DOHH2 (cell line): ENCODE measurements at regions not wholly inside any gene's neighbourhood (a gene's known extent, or its start where the extent isn't known, plus 50 kb on each side); places are given as distances from the start of the nearest gene placed in this dataset.

ENCODE experiments used
- H3F3A ChIP-seq: fragments of 200-600 bp; sonication (generic), shearing (Covaris generic); 2 replicates; pipeline ENCODE4 v1.6.0; 2016; ENCODE audit warnings: antibody characterized with exemption, mild to moderate bottlenecking; ENCODE audit not compliant: control insufficient read depth, insufficient read depth
- H3K27ac ChIP-seq: fragments of 200-600 bp; sonication (generic); 2 replicates; pipeline ENCODE4 v1.5.1; 2014; ENCODE audit warnings: low read depth, mild to moderate bottlenecking, low read length, moderate library complexity
- H3K27me3 ChIP-seq: fragments of 200-600 bp; sonication (generic); 2 replicates; pipeline ENCODE4 v1.6.1; 2014; ENCODE audit warnings: mild to moderate bottlenecking, low read length, mixed read lengths; ENCODE audit not compliant: control insufficient read depth
- H3K36me3 ChIP-seq: fragments of 200-600 bp; sonication (generic); 2 replicates; pipeline ENCODE4 v1.6.1; 2014; ENCODE audit warnings: mild to moderate bottlenecking, low read length, moderate library complexity, mixed read lengths; ENCODE audit not compliant: control insufficient read depth
- H3K4me1 ChIP-seq: fragments of 200-600 bp; sonication (generic); 2 replicates; pipeline ENCODE4 v1.6.1; 2014; ENCODE audit warnings: mild to moderate bottlenecking, low read length, mixed read lengths; ENCODE audit not compliant: control insufficient read depth
- H3K4me2 ChIP-seq: fragments of 200-600 bp; sonication (generic); 2 replicates; pipeline ENCODE4 v1.6.0; 2014; ENCODE audit warnings: mild to moderate bottlenecking, low read length, moderate library complexity
- H3K4me3 ChIP-seq: fragments of 200-600 bp; sonication (generic); 2 replicates; pipeline ENCODE4 v1.5.1; 2014; ENCODE audit warnings: mild to moderate bottlenecking, low read length, mixed read lengths
- H3K79me2 ChIP-seq: fragments of 200-600 bp; sonication (generic); 2 replicates; pipeline ENCODE4 v1.6.1; 2014; ENCODE audit warnings: mild to moderate bottlenecking, low read length, mixed read lengths; ENCODE audit not compliant: control insufficient read depth
- H3K9me2 ChIP-seq: fragments of 200-600 bp; sonication (generic); replicated peaks from 2 replicates; pipeline ENCODE4 v1.6.1; 2014; ENCODE audit warnings: mild to moderate bottlenecking, low read length, mixed read lengths; ENCODE audit not compliant: control insufficient read depth
- H3K9me3 ChIP-seq: fragments of 200-600 bp; sonication (generic); 2 replicates; pipeline ENCODE4 v1.6.1; 2014; ENCODE audit warnings: antibody characterized with exemption, low read length, mixed read lengths; ENCODE audit not compliant: control insufficient read depth, insufficient read depth
- H4K20me1 ChIP-seq: fragments of 200-600 bp; sonication (generic); 2 replicates; pipeline ENCODE4 v1.6.0; 2014; ENCODE audit warnings: low read depth, mild to moderate bottlenecking, antibody characterized with exemption, low read length, moderate library complexity; ENCODE audit not compliant: control insufficient read depth, insufficient read depth
- CTCF ChIP-seq: fragments of 200-600 bp; sonication (generic); IDR thresholded peaks from one replicate; pipeline ENCODE4 v1.5.1; 2014; ENCODE audit warnings: antibody characterized with exemption, mild to moderate bottlenecking, low read depth, low read length; ENCODE audit not compliant: poor library complexity, severe bottlenecking
- EZH2phosphoT487 ChIP-seq: fragments of 200-600 bp; sonication (generic); IDR thresholded peaks from 2 replicates; pipeline ENCODE4 v1.6.1; 2017; ENCODE audit warnings: borderline replicate concordance, mild to moderate bottlenecking, antibody characterized with exemption, low read length, moderate library complexity, mixed read lengths

GRCh38 chrX:16462912-16463311 lies 187.0 kb upstream of the S100G start:
- Histone ChIP-seq H3K9me3 (no peaks in the 10 kb centered on the region), H3K27me3 (no peaks in the 10 kb centered on the region; the same call in 1 of the 2 replicates), H3K79me2 (no peaks in the 10 kb centered on the region), H3K9me2 (no peaks in the 10 kb centered on the region), H3F3A (no peaks in the 10 kb centered on the region), H3K36me3 (no peaks in the 10 kb centered on the region), H3K4me3 (no peak overlapping the region), H3K4me1 (no peaks in the 10 kb centered on the region), H3K27ac (no peak overlapping the region), H3K4me2 (no peak overlapping the region), H4K20me1 (no peaks in the 10 kb centered on the region)
- TF ChIP-seq EZH2phosphoT487 (no peak), CTCF (no peak)

- Histone ChIP-seq H3K36me3 (no peaks in the 10 kb centered on the region), H3K4me1 (no peaks in the 10 kb centered on the region), H3K79me2 (no peaks in the 10 kb centered on the region), H3K9me3 (no peaks in the 10 kb centered on the region), H3K4me2 (no peak overlapping the region), H3K4me3 (no peak overlapping the region), H3F3A (no peaks in the 10 kb centered on the region), H3K27me3 (no peaks in the 10 kb centered on the region; the same call in 1 of the 2 replicates), H3K9me2 (no peaks in the 10 kb centered on the region), H4K20me1 (no peaks in the 10 kb centered on the region), H3K27ac (no peak overlapping the region)
- TF ChIP-seq CTCF: no peak
- no peak for TF ChIP-seq EZH2phosphoT487
Measured at GRCh38 chrX:16464369-16464768, 185.6 kb upstream of the S100G start.

- H3K9me3 ChIP-seq: no peaks in the 10 kb centered on the region
- H3K9me2 ChIP-seq: no peaks in the 10 kb centered on the region
- no peak overlapping the region for H3K4me2 ChIP-seq
- no peaks in the 10 kb centered on the region for H4K20me1 ChIP-seq
- TF ChIP-seq EZH2phosphoT487 (no peak), CTCF (no peak)
- no peaks in the 10 kb centered on the region; the same call in 1 of the 2 replicates for H3K27me3 ChIP-seq
- H3K27ac ChIP-seq: no peak overlapping the region
- H3K4me3 ChIP-seq: no peak overlapping the region
- H3K36me3 ChIP-seq: no peaks in the 10 kb centered on the region
- H3K79me2 ChIP-seq: no peaks in the 10 kb centered on the region
- H3K4me1 ChIP-seq: no peaks in the 10 kb centered on the region
- H3F3A ChIP-seq: no peaks in the 10 kb centered on the region
Measured at GRCh38 chrX:16465081-16465876, 184.7 kb upstream of the S100G start.
